GM18505 (cell line): ENCODE measurements at regions not wholly inside any gene's neighbourhood (a gene's known extent, or its start where the extent isn't known, plus 50 kb on each side); places are given as distances from the start of the nearest gene placed in this dataset.

ENCODE experiments used
- ATAC-seq: cut with Tn5 transposase; IDR thresholded peaks from one replicate; pipeline ENCODE4 v1.9.1; 2021; ENCODE audit not compliant: unreplicated experiment
- POLR2A ChIP-seq: IDR thresholded peaks from 4 replicates; pipeline ENCODE4 v1.6.1; 2011; ENCODE audit warnings: borderline replicate concordance; ENCODE audit not compliant: insufficient read depth, insufficient read length; ENCODE audit errors: extremely low read depth

DNA sequence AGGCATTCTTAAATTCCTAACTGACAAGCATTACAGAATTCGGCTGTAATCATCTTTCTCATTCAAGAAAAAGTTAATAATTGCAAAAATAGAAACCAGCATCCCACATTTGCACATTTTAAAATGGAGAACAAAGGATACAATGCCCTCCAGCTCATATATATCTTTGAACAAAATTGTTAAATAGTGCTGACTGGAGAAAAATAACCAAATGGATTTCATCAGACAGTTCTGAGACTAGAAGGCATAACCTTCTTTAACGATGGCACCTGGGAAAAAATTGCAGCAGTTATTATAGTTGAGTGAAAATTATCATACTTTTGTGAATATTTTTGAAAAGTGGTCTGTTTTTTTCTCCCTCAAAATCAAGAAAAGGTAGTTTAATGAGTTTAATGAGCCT is 138.9 kb upstream of the CDH19 start:
- no peak for ATAC-seq
- no peak for TF ChIP-seq POLR2A

DNA sequence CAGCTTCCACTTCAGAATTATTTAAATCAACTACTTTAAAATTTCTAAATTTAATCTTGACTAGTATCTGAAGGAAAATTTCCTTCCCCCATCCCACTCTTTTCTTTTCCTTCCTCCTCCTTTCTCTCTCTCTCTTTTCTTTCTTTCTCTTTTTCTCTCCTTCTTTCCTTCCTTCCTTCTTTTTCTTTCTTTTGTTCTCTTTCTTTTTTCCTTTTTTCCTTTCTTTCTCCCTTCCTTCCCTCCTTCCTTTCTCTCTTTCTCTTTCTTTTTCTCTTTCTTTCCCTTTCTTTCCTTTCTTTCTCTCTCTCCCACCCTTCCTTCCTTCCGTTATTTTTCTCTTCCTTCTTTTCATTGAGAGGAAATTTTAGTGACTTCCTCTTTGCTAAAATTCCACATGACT is 132.0 kb upstream of the CDH19 start:
- ATAC-seq, result no peak
- TF ChIP-seq POLR2A, result no peak

DNA sequence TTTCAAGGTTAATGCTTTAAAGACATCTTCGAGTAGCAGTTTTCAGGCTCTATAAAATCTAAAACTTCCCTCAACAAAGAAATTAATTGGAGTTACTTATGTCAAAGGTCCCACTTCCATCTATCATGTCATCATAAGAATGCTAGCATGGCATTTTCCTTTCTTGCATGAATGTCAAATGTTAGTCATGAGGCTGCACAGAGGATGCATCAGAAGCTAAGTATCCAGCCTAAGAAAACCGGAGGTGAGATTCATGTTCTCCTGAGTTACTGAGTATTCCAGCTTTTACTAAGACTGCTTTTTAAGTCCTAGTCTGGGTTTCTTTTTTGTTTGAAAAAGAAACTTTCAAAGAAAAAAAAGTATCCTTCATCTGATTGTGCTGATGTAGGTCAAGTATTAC is 130.6 kb upstream of the CDH19 start:
- no peak for TF ChIP-seq POLR2A
- ATAC-seq, result no peak

DNA sequence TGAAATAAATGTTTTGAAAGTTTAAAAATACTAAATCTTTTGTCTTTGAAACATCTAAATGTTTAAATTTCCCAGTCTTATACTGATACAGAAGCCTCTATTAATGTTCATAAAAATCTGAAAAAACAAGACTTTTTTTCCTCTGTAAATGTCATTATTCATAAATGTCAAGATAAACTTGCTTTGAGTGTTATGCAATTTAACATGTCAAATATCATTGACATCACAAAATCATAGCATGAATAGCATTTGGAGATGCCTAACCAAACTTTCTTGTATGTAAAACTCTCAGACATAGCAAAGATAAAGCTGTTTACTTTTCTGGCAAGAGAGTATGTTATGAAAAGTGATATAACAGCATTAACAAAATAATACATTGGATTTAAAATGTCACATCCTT is 128.0 kb upstream of the CDH19 start:
- no peak for TF ChIP-seq POLR2A
- no peak for ATAC-seq

DNA sequence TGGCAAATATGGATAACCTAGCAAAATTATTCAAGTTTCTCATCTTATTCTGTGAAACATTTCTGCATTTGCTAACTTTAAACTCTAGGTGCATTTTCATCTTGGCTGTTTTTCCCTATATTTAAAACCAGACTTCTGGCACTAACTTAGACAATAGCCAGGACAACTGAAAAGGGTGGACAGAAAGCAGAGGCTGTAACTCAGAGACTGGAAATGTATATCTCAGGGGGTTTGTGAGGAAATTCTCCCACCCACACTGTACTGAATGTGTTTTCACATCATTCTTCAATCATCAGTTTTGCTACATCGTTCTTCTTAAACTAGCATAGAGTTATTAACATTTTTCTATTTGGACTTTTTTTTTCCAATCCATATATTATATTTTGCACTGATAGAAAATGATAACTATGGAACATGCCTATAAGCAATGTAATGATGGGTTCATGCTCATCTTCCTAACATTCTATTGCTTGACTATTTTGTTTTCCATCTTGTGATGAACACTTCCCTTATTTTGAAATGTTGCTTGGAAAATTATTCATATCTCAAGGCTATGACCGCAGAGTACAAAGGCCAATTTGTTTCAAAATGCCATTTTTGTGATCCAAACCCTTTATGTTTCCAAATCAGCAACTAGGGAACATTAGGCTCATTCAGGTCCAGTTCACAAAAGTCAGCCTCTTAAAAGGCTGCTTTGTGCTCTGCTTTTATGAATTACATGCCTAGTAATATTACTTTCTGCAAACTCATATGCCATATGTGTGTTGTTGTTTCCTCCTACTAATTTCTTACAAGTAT is 125.8 kb upstream of the CDH19 start:
- ATAC-seq, result no peak
- TF ChIP-seq POLR2A, result no peak

DNA sequence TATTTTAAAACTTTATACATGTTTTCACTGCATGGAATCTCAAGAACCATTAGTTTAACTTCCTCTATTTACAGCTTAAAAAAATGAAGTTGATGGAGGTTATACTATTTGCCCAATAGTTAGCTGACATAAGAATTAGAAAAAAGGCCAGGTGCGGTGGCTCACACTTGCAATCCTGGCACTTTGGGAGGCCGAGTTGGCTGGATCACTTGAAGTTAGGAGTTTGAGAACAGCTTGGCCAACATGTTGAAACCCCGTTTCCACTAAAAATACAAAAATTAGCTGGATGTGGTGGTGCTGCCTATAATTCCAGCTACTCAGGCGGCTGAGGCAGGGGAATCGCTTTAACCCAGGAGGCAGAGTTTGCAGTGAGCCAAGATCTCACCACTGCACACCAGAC is 125.1 kb upstream of the CDH19 start:
- no peak for TF ChIP-seq POLR2A
- no peak for ATAC-seq

DNA sequence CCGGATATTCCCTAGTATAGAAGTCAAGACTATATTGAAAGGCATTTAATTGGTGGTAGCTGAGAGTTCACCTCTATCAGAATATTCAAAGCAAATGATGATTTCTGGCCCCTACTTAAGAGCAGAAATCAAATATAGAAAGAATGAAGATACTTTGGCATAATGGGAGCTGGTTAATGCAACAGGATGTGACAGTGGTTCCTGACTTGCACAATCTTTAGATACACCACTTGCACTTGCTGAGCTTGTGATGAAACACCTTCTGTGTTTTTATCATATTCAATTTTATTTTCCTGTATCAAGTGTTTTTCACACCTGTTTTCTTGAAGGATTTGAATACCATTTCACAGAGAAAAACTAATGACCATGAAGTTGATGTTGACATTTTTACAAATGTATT is 124.1 kb upstream of the CDH19 start:
- no peak for ATAC-seq
- TF ChIP-seq POLR2A, result no peak

DNA sequence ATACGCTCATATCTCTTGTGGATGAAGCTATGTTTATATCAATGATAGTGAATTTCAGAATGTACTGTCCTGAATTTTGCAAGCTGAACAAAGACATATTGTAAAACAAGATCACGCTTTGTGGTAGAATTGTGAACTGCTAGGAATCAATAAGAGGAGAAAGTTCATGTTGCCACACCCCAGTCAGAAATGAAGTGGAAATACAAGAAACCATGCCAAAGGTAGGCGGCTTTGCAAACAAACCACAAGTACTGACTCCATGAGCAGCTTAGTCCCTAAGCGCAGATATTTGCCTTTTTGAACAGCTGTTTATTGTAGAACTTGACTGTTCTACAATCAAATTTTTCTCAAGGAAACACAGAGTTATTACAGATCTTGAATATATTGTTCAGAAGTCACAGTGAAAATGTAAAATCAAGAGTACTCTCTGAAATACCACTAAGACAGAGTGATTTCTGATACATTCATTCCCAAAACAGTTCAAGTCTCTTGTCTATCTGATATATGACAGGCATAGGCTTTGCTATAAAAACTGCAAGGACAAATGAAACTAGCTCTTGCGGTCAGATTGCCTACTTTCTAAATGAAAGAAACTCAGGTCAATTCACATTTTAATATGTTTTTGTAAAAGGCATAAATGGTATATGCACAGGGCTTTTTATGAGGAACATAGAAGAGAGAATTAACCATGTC is 120.9 kb upstream of the CDH19 start:
- no peak for ATAC-seq

DNA sequence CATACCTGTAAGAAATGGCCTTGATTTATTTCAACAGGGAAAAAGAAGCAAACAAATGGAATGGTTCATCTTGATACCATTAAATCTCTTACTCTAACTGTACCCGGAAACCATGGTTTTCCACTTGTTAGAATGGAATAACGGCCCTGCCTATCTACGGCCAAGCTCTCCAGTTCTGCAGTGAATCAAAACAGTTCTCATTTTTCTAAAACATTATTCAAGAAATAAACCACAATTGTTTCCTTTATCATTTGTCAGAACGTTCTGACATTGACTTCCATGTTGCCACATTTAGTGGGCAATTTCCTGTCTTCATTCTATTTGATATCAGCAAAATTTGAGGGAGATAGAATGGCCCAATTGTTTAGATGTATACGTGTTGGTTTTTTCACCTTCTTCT is 118.8 kb upstream of the CDH19 start:
- TF ChIP-seq POLR2A, result no peak
- ATAC-seq, result no peak

More for the DNA sequence above, 120.9 kb upstream of the CDH19 start:
- no peak for TF ChIP-seq POLR2A

DNA sequence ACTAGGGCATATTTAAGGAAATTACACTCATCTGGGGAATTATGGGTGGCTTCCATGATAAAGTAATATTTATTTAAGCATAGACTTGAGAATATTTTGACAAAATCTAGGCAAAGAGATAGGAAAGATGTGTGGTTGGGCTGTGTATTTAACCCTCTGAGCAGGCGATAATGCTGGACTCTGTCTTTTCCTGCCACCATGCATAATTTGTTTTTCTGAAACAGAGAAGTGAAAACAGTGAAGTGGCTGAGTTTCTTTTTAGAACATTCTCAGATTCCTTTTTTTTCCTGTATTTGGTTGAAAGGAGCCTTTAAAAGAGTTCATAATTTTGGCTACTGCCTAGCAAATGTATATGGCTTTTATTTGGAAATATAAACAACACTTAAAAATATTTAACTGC is 104.8 kb upstream of the CDH19 start:
- TF ChIP-seq POLR2A, result no peak
- no peak for ATAC-seq

DNA sequence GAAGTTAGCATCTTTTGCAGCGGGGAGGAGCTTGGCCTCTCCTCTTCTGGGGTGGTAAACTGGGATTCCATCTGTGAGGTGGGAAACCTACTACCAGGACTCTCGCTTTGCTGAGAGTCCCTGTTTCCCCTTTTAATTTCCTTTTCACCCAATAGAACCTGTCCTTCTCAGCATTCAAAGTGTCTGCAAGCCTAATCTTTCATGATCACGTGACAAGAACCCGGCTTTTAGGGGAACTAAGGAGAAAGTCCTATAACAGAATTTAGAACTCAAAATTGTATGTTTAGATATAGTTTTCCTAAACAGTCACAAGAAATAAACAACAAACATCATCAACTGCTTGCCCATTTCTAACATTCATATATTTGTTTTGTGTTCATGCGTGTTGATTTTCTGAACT is 103.6 kb upstream of the CDH19 start:
- no peak for TF ChIP-seq POLR2A
- ATAC-seq, result no peak

DNA sequence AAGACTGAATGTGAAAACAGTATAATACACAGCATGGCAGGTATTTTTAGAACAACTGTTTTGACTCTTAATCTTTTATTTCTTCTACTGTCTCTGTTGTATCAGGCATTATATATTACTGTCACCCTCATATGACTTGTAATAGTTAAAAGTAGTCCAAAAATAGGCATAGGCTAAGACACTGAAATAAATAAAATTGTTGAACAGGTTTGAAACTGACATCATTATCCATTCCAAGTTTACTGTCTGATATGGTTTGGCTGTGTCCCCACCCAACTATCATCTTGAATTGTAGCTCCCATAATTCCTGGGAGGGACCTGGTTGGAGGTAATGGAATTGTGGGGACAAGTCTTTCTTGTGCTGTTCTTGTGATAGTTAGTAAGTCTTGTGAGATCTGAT is 91.4 kb upstream of the CDH19 start:
- no peak for ATAC-seq
- TF ChIP-seq POLR2A, result no peak

DNA sequence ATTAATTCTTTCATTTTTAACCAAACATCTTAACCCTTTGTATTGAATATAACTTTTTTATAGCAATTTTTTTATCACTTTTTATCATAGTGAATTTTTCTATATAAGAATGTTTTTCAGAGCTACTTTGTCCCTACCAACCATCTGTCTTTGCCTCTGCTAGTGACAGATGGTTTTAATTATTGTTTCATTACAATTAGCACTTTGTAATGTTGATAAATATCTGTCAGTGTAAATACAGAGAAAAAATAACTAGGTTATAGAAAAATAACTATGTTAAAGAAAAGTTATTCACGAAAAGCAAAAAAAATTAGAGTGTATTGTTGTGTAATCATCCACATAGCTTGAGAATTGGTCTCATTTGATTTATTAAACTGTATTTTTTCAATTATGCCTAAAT is 91.0 kb upstream of the CDH19 start:
- no peak for TF ChIP-seq POLR2A
- no peak for ATAC-seq

DNA sequence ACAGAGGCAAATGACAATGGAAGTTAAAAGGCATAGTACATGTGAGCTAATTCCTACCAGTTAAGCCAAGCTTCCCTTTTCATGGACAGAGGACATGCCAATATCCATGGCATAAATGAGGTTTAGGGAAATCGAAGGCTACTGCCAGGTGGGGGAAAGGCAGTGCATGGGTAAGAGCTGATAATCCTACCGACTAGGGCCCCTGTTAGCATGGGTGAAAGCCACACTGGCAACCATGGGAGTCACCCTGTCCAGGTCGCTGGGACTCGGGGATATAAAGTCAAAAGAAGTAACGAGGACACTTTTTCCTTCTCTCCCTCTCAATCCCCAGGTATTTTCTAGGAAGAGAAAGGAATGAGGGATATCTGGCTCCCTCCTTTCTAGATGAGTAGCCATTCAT is 83.7 kb upstream of the CDH19 start:
- ATAC-seq, result no peak
- TF ChIP-seq POLR2A, result no peak
